NOMO-1 treated with DMSO at 0.1 percent for 48 hours (cell line): ENCODE measurements at regions not wholly inside any gene's neighbourhood (a gene's known extent, or its start where the extent isn't known, plus 50 kb on each side); places are given as distances from the start of the nearest gene placed in this dataset.

Source experiments
- DNase-seq: peaks from one replicate; lab custom pipeline; 2025; ENCODE audit not compliant: unreplicated experiment; lab: John Stamatoyannopoulos, UW

DNA sequence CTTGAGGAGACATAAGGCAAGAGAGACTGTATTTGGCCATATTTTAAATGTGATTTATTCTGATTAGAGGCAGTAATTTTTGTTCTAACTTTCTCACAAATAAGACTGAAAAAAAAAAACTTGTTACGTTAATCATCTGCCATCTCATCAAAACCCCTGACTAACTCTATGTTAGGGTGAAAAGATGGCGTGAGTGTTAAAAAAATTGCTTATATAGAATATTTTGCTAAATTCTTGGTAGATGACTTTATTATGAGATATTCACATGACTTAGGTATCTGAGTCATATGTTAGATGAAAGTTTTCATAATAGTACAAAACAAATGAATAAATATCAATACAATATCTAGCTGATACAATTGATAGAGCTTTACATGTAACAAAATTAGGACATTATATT, 1508.7 kb upstream of the TMEFF2 start:
- no peak for DNase-seq

DNA sequence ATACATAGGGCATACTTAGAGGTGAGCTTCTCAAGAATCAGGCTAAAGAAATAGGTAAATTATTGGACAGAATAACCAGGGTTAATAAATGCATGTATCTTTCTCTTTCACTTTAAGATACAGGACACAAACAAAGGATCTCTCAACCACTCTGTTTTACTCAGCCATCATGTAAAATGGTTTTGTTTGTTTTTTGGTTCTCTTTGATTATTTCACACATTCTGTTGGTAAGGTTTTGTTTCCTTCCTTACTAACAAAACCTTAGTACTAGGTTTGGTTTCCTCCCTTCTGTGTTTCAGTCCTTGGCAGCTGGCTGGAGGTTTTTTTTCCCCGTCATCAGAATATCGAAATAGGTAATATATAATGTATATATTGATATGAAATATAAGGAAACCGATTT, 1506.8 kb upstream of the TMEFF2 start:
- DNase-seq: no peak

DNA sequence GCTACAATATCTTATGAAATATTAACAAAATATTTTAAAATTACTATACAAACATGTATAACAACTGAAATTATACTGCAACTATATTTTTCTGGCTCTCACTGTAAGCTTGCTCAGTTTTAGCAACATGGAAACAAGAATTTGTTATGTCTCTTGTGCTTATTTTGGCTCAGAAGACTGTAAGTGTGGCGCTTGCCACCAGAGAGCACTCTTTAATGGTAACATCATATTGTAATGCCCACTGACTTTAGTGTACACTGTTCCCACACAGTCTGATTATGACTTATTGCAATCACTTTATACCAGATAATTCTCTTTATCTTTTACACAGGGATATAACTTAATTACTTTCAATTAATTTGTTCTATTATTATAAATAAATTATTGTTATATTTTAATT, 1500.6 kb upstream of the TMEFF2 start:
- DNase-seq: no peak

DNA sequence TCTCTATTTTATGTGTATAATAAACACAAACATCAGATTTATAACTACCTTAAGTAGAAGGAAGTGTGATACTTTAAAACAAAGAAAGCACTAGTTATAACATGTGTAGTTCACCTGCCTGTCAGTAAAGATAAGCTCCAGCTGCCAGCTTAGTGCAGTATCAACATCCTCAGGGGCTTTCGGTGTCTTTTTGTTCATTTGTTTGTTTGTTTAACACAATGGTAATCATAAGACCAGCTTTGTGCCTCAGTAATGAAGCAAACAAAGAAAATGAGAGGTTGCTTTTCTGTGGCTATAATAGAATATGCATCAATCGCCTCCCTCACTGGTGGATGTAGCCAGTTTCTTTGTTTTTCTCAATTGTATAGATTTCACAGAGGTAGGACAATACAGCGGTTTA, 1499.0 kb upstream of the TMEFF2 start:
- DNase-seq: no peak

DNA sequence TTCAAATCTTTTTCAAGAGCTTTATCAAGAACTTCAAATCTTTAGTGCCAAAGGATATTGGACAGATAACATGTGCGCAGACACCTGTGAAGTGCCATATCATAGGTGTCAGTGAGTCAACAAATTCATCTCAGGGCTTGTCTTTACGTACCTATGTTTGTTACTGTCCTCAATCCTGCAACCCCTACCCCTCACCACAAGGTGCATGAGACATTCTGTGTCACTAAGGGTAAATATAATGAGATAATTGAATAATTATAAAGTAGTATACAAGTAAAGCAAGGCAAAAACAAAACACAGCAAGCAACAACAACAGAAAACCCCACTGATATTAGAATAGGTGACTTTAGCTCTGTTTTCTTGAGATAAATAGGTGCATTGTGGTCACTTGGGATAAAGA, 1495.8 kb upstream of the TMEFF2 start:
- no peak for DNase-seq

DNA sequence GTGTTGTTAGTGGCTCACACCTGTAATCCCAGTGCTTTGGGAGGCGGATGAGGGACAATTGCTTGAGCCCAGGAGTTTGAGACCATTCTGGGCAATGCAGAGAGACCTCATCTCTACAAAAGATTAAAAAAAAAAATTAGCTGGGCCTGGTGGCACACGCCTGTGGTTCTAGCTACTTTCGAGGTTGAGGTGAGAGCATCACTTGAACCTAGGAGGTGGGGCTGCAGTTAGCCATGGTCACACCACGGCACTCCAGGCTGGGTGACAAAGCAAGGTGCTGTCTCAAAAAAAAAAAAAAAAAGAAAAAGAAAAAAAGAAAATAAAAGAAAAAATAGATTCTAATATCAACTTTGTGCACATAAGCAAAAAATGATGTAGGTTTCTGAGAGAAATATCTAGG, 1492.5 kb upstream of the TMEFF2 start:
- DNase-seq: no peak

DNA sequence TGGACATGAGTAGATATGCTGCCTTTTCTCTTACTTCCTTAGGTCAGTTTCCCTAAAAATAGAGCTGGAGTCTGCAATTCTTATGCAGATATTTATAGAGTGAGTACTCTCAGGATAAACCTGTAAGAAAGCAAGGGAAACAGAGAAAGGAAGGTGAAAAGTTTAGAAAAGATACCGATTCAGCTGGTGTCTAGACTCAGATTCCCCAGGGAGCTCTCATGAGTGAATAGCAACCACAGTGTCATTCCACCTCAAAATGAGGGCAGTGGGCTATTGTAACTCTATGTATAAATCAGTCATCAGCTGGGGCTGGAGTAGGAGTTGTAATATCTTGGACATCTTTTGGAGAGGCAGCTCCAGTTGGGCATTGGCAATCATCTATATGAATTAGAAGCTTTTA, 1485.1 kb upstream of the TMEFF2 start:
- DNase-seq: no peak

DNA sequence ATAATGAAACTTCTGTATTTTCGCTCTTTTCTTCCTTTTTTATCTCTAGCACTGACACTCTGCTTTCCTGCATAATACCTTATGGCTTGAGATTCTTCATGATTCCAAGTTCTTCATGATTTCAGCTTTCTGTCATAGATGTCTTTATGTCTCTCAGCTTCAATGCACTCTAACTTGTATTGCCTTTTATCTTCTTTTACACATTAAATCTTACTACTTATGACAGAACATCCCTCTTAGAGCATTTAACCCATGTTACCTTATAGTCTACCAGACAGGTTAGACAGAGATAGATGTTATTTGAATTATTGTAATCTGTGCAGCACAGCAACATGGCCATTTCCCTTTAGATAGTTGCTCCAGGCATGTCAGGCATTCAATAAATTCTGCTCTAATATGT, 1475.7 kb upstream of the TMEFF2 start:
- no peak for DNase-seq

DNA sequence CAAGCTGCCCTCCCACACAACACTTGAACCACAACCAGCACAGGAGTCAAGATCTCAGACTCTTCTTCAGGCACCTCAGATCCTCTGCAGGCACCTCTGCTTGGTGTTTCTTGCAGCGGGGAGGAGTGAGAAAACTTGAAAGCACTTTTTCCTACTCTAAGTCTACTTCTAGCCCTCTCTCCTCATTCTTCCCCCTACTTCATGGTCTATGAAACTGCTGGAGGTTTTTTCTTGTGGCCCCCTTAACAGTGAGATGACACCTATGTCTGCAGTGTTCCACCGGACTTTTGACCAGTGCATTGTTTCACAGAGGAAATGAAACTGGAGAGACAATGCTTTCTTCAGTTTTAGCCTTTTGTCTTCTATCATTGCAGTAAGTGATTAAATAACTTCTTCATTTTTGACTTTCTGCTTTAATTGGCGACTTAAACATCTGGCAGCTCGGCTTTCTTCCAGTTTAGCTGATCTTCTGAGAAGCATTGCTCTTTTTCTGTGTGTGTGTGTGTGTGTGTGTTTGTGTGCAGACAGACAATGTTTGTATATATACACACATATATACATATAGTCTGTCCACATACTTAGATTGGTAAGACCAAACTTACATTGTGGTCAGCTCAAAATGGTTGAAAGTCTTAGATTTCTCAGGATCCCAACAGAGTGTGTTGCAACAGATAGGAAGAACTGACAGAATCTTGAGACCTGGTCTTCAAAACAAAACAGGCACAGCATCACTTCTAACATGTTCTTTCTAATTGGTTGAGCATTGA, 1474.0 kb upstream of the TMEFF2 start:
- DNase-seq: peak; percentile 51

DNA sequence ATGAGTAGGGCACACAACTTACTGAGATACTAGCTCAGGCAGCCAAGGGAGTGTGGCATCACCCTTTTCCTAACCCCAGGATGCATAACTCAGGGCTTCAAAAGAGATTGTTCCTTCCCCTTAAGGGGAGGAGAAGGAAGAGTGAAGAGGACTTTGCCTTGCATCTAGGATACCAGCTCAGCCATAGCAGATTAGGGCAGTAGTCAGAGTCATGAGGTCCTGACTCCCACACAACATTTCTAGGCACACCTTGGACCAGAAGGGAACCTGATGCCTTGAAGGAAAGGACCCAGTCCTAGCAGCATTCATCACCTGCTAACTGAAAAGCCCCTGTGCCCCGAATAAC, 1433.2 kb upstream of the TMEFF2 start:
- no peak for DNase-seq

DNA sequence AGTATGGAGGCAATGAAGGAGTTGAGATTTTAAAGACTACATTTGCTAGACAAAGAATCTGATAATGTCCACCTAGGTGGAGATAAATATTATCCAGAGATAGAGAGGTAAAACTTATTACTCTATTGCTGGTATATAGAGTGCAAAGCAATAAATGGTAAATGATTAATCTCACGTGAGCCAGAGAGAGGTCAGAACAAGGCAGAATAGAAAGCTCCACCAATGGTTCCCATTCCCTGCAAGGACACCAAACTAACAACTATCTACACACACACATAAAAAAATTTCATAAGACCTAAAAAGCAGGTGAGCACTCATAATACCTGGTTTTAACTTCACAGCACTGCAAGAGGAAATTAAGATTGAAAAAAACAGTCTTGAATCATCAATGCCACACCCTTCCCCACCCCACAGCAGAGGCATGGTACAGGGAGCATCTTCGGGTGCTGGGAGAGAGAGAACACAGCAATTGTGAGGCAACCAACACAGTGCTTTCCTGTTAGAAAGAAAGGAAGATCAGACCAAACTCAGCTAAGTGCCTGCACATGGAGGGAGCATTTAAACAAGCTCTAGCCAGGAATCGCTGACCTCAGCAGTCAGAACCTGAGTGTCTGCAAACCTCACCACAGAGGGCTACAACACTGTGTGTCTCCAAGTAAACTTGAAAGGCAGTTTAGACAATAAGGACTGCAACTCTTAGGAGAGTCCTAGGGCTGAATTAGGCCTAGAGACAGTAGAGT, 1432.6 kb upstream of the TMEFF2 start:
- no peak for DNase-seq

DNA sequence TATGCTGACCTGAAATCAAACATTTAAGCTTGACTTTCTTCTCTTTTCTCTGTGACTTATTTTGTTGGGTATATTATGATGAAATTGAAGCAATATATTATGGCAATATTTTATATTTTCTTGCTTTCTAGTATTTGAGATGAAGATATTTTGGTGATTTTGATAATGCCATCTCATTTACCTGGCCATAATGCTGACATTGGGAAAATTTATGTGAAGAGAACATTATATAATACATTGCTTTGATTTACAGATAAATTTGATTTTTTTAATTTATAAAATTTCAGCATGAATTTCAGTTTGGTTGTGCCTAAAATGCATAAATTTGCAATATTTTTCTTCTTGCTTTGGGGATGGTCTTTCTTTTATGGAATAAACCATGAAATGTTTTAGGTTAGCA, 1413.7 kb upstream of the TMEFF2 start:
- no peak for DNase-seq

DNA sequence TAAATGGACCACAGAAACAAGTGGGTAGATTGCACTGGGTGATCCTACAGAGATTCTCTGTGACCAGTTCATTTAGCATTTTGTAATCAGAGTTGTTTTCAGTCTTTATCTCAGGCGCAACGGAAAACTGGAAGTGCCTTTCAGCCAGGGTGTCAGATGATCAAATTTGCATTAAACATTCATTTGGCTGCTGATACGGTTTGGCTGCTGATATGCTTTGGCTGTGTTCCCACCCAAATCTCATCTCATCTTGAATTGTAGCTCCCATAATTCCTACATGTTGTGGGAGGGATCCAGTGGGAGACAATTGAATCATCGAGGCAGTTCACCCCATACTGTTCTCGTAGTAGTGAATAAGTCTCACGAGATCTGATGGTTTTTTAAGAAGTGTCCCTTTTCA, 1396.1 kb upstream of the TMEFF2 start:
- DNase-seq: no peak

DNA sequence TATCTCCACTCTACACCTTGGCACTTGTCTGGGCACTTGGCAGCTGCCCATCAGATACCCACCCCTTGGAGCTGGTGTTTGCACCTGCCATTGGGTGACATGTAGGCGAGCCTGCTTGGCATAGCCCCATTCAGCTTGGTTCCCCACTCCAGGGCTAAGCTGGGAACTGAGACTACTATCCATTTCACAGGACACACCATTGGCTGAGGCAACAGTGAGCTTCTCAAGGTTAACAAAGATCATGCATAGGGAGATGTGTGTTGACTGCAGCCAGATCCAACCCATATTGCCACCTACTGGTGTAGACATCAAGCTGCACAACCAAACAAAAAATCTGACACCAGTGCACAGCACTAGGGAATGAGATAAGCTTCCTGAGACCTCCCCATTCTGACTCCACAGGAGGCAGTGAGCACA, 1389.8 kb upstream of the TMEFF2 start:
- DNase-seq: peak; percentile 33

DNA sequence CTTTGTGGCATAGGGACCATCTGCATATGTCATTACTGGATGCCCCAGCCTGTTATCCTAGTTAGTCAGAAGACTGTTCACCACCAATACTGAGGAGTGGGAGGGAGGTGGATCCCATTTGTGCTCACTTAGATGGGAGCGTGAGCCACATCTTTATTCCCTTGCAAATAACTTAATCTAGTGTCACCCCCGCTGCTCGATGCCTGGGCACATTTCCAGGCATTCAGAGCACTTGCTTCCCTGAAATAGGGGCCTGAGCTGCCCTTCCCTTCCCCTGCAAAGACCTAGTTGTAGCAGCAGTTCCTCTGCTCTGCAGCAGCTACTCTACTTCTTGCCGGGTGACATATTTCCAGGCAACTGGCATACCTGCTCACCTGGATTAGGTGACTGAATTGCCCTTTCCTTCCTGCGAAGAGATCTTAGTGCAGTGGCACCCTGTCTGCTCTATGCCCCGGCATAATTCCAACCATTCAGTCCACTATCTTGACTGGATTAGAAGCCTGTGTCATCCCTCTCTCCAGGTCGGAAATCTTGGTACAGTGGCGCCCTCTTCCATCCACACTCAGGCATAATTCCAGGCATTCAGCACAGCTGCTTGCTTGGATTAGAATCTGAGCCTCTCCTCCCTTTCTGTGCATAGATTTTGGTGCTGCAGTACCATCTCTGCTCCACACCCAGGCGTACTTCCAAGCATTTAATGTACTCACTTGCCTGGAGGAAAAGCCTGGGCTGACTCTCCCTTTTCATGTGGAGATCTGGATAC, 1389.1 kb upstream of the TMEFF2 start:
- no peak for DNase-seq

DNA sequence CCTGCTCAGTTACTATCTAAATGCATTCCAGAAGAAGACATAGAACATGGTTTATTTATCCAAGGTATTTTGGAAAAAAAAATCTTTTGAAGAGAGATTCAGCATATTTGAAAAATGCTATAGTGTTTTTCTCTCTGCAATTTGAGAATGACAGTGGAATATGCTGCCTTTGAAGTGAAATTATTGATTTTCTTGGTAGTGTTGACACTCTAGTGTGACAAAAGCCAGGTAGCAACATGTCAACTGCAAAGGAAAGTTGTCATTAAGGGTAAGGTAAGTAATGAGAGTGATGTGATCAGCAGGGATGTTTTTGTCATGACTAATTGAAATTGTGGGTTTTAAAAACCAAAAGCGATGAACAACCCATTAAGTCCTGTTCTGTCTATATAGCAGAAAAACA, 1387.1 kb upstream of the TMEFF2 start:
- DNase-seq: no peak

DNA sequence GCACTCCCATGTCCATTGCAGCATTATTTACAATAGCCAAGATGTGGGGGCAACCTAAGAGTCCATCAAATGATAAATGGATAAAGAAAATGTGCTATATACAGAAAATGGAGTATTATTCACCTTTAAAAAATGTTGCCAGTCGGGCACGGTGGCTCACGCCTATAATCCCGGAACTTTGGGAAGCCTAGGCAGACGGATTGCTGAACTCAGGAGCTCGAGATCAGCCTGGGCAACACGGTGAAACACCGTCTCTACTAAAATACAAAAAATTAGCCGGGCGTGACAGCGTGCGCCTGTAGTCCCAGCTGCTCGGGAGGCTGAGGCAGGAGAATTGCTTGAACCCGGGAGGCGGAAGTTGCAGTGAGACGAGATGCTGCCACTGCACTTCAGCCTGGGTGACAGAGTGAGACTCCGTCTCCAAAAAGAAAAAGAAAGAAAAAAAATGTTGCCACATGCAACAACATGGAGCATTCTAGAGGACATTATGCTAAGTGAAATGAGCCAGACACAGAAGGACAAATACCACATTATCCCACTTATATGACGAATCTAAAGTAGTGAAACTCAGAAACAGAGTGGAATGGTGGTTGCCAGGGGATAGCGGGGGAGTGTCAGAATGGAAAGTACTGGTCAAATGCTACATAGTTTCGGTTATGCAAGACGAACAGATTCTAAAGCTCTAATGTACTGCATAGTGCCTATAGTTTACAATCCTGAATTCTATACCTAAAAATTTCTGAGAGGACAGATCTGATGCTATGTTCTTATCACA, 1385.6 kb upstream of the TMEFF2 start:
- no peak for DNase-seq

DNA sequence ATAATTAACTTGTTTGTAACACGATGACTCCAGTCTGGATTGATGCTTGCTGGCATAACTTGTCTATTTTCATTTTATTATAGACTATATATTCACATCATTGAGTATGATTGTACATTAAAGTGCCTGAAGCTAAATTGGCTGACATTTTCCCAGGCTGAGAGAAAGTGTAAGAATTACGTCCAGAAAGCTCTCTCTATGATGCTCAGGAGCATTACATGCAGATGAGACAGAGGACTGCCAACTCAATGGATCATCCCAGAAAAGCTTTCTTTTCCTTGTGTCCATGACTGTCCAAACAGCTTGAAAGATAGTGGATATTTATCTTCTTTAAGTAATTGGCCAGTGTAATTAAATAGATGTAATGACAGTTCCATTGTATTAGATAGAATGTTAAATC, 1372.2 kb upstream of the TMEFF2 start:
- no peak for DNase-seq

DNA sequence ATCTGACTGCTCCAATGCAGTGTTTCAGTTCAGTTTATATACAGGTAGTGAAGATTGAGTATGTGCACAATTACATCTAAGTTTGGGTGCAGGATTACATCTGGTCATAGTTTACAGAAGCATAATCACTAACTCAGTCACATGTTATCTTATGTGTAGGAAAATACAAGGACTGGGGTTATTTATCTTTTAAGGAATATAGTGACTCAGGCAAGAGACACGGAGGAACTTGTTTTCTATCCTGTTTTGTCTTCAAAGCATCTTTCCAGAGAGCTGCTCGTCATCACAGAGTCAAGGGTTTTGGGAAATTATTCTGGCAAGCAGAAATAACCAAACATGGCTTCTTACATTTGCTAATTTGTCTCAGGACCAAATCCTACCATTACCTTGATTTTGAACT, 1371.5 kb upstream of the TMEFF2 start:
- DNase-seq: no peak

DNA sequence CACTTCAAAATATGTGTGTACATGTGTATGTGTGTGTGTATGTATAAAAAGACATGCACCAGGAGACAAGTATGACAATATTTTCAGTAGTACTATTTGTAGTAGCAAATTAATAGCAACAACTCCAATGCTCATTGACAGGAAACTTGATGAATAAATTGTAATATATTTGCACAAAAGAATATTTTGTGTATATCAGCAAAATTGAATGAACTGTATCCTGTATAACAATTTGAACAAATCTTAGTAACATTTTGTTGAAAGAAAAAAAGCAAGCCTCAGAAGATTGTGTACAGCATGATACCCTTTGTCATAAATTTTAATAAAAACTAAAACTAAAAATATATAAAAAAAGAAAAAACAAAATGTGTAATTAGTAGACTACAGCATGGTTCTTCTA, 1367.3 kb upstream of the TMEFF2 start:
- DNase-seq: no peak

DNA sequence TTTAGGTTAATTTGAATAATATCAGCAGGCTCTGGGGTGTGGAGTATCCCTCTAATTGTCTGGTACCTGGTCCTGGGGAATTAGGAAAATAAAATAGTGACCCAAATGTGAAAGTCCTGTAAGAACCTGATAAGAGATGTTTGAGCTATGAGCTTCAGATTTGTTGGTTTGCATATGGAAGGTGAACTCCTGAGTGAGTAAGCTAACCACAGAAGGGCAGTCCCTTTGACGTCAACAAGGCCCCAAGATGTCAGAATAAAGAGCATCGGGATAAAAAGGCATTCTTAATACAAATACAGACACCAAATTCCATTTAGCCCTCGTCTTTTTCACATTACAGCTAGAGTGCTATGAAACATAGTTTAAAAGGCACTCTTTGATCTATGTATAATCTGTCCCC, 1366.3 kb upstream of the TMEFF2 start:
- no peak for DNase-seq
